ENCODE measurements at regions not wholly inside any gene's neighbourhood (a gene's known extent, or its start where the extent isn't known, plus 50 kb on each side); places are given as distances from the start of the nearest gene placed in this dataset.

DNA sequence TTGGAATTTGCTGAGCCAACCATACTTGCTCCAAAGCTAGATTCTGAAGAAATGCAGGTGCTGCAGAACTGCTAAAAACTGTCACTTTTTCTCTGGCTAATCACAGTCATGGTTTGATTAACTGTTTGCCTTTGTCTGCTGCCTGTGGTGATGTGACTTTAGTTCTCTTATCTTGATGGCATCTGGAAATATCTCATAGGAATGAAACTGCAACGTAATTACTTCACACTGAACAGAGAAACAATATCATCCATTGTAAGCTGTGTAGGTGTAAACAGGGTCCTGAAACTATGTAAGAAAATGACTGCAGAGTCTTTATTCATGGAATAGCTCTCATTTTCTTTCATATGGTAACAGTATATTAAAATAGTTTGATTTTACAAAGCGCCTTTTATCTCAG lies 721.9 kb upstream of the HS3ST5 start:
- no peaks in the 10 kb centered on the region for H3K4me1 ChIP-seq (ENCODE audit: insufficient read depth, low read length, poor library complexity, severe bottlenecking)
- no peak overlapping the region for H3K27ac ChIP-seq (ENCODE audit: low read depth, low read length, poor library complexity, severe bottlenecking)
- intact Hi-C loops (cut with micrococcal nuclease; ENCODE audit: unreplicated experiment) = no loop called here
- POLR2A ChIA-PET (ENCODE audit: low non-redundant PET) = no interaction called here
- H3K4me3 ChIP-seq (ENCODE audit: low read depth, low read length, poor library complexity, severe bottlenecking) = no peak overlapping the region
- H3K27me3 ChIP-seq (replicated peaks; ENCODE audit: insufficient read depth, low read depth, low read length, poor library complexity) = no peaks in the 10 kb centered on the region
- DNase-seq (ENCODE audit: low spot score) = no peak
- H3K36me3 ChIP-seq (ENCODE audit: insufficient read depth, low read length, poor library complexity, severe bottlenecking) = no peaks in the 10 kb centered on the region
- BruUV-seq (replicated peaks) = no TSS peak
- H3K9me3 ChIP-seq (ENCODE audit: low read depth, low read length, poor library complexity, severe bottlenecking) = no peaks in the 10 kb centered on the region
- no peak for TF ChIP-seq EZH2 (IDR thresholded peaks at IDR 0.05; ENCODE audit: borderline replicate concordance, low read depth, low read length, poor library complexity, severe bottlenecking)
- TF ChIP-seq, protein P1, sequence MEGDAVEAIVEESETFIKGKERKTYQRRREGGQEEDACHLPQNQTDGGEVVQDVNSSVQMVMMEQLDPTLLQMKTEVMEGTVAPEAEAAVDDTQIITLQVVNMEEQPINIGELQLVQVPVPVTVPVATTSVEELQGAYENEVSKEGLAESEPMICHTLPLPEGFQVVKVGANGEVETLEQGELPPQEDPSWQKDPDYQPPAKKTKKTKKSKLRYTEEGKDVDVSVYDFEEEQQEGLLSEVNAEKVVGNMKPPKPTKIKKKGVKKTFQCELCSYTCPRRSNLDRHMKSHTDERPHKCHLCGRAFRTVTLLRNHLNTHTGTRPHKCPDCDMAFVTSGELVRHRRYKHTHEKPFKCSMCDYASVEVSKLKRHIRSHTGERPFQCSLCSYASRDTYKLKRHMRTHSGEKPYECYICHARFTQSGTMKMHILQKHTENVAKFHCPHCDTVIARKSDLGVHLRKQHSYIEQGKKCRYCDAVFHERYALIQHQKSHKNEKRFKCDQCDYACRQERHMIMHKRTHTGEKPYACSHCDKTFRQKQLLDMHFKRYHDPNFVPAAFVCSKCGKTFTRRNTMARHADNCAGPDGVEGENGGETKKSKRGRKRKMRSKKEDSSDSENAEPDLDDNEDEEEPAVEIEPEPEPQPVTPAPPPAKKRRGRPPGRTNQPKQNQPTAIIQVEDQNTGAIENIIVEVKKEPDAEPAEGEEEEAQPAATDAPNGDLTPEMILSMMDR (conservative IDR thresholded peaks at IDR 0.05; ENCODE audit: low read depth, low read length) = no peak
- CTCF ChIA-PET = no interaction called here

DNA sequence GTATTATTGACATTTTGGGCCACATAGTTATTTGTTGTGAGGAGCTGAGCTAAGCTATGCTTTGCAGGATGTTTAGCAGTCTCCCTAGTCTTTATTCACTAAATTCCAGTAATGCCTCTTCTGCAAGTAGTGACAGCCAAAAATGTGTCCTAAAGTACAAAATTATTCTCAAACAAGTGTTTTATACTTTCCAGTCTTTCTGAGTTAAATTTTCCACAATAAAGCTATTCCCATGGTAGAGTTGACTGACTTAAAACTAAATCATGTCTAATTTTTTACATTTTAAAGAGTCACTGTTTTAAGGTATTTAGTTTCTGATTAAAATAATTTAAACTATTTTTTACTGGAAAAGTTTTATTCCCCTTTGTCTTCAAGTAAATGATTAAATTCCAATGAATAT lies 717.8 kb upstream of the HS3ST5 start:
- intact Hi-C loops (cut with micrococcal nuclease; ENCODE audit: unreplicated experiment) = no loop called here
- H3K4me3 ChIP-seq (ENCODE audit: low read depth, low read length, poor library complexity, severe bottlenecking) = no peak overlapping the region
- TF ChIP-seq, protein P1 (conservative IDR thresholded peaks at IDR 0.05; ENCODE audit: low read depth, low read length) = no peak
- TF ChIP-seq EZH2 (IDR thresholded peaks at IDR 0.05; ENCODE audit: borderline replicate concordance, low read depth, low read length, poor library complexity, severe bottlenecking) = no peak
- POLR2A ChIA-PET (ENCODE audit: low non-redundant PET) = interaction anchor here (0.7 kb wide), 1 partner anchor 628 kb away, joined by 3 read pairs; no protein-coding TSS in a partner anchor
- H3K27ac ChIP-seq (ENCODE audit: low read depth, low read length, poor library complexity, severe bottlenecking) = no peak overlapping the region
- H3K9me3 ChIP-seq (ENCODE audit: low read depth, low read length, poor library complexity, severe bottlenecking) = no peaks in the 10 kb centered on the region
- no TSS peak for BruUV-seq (replicated peaks)
- CTCF ChIA-PET = no interaction called here
- DNase-seq (ENCODE audit: low spot score) = no peak
- H3K36me3 ChIP-seq (ENCODE audit: insufficient read depth, low read length, poor library complexity, severe bottlenecking) = no peaks in the 10 kb centered on the region
- no peaks in the 10 kb centered on the region for H3K27me3 ChIP-seq (replicated peaks; ENCODE audit: insufficient read depth, low read depth, low read length, poor library complexity)
- H3K4me1 ChIP-seq (ENCODE audit: insufficient read depth, low read length, poor library complexity, severe bottlenecking) = no peaks in the 10 kb centered on the region

DNA sequence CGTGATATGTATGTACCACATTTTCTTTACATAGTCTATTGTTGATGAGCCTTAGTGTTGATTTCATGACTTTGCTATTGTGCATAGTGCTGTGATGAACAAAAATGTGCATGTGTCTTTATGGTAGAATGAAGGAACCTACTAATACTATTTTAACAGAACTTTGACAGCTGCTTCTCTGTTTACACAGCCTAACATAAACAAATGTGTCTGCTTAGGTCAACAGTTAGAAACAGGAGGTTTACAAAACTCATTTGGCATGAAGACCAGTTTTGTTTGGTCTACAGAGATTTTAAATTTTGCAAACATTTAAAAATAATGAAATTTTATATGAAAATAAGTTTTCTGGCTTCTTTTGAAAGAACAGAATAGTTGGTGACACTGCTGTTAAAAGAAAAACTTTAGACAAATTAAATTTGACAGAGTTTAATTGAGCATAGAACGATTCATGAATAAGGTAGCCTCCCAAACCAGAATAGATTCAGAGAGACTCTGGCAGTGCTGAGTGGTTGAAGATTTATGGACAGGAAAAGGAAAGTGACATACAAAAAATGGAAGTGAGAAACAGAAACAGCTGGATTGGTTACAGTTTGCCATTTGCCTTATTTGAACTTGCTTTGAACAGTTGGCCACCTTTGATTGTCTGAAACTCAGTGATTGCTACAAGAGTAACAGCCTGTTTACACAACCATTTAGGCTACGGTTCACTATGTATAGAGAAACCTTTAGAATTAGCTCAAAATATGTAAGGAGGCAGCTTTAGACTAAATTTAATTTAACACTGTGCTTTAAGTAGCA lies 715.8 kb upstream of the HS3ST5 start:
- Histone ChIP-seq H3K27me3 (replicated peaks; ENCODE audit: insufficient read depth, low read depth, low read length, poor library complexity) (no peaks in the 10 kb centered on the region), H3K4me1 (ENCODE audit: insufficient read depth, low read length, poor library complexity, severe bottlenecking) (no peaks in the 10 kb centered on the region), H3K27ac (ENCODE audit: low read depth, low read length, poor library complexity, severe bottlenecking) (no peak overlapping the region), H3K36me3 (ENCODE audit: insufficient read depth, low read length, poor library complexity, severe bottlenecking) (no peaks in the 10 kb centered on the region), H3K9me3 (ENCODE audit: low read depth, low read length, poor library complexity, severe bottlenecking) (no peaks in the 10 kb centered on the region), H3K4me3 (ENCODE audit: low read depth, low read length, poor library complexity, severe bottlenecking) (no peak overlapping the region)
- TF ChIP-seq, protein P1 (conservative IDR thresholded peaks at IDR 0.05; ENCODE audit: low read depth, low read length) = no peak
- no peak for TF ChIP-seq EZH2 (IDR thresholded peaks at IDR 0.05; ENCODE audit: borderline replicate concordance, low read depth, low read length, poor library complexity, severe bottlenecking)
- ChIA-PET POLR2A (ENCODE audit: low non-redundant PET) (no interaction called here), CTCF (no interaction called here)
- DNase-seq (ENCODE audit: low spot score) = no peak
- intact Hi-C loops (cut with micrococcal nuclease; ENCODE audit: unreplicated experiment) = no loop called here
- BruUV-seq (replicated peaks) = no TSS peak

All from A673 (cell line).